SK-N-SH (cell line): ENCODE measurements at regions not wholly inside any gene's neighbourhood (a gene's known extent, or its start where the extent isn't known, plus 50 kb on each side); places are given as distances from the start of the nearest gene placed in this dataset.

Source experiments
- CTCF ChIP-seq: fragments of 200-600 bp; sonication (generic); IDR thresholded peaks from 2 replicates; pipeline ENCODE4 v1.6.1; 2017; ENCODE audit warnings: antibody characterized with exemption, mild to moderate bottlenecking, moderate library complexity
- MAX ChIP-seq: IDR thresholded peaks from 2 replicates; pipeline ENCODE4 v1.4.0; 2012; ENCODE audit warnings: low read depth
- NRF1 ChIP-seq: IDR thresholded peaks from 2 replicates; pipeline ENCODE4 v1.6.1; 2012; ENCODE audit warnings: low read depth, mild to moderate bottlenecking, low read length
- POLR2AphosphoS5 ChIP-seq: IDR thresholded peaks from 2 replicates; pipeline ENCODE4 v1.6.1; 2012; ENCODE audit warnings: low read depth, low read length
- RAD21 ChIP-seq: IDR thresholded peaks from 2 replicates; pipeline ENCODE4 v1.6.1; 2012; ENCODE audit warnings: mild to moderate bottlenecking, low read length
- RFX5 ChIP-seq: IDR thresholded peaks from 2 replicates; pipeline ENCODE4 v1.6.1; 2012; ENCODE audit warnings: mild to moderate bottlenecking, improper control_type of control experiment, low read length
- ZBTB33 ChIP-seq: IDR thresholded peaks from 2 replicates; pipeline ENCODE4 v1.4.0; 2012; ENCODE audit warnings: low read depth, borderline replicate concordance

GRCh38 chr3:154614601-154615000 is 184.6 kb upstream of the GPR149 start:
- TF ChIP-seq CTCF = no peak
- no peak for TF ChIP-seq RFX5
- TF ChIP-seq MAX = no peak
- TF ChIP-seq POLR2AphosphoS5 = no peak
- TF ChIP-seq ZBTB33 = no peak
- TF ChIP-seq RAD21 = no peak
- no peak for TF ChIP-seq NRF1
